T47D (cell line): ENCODE measurements at regions not wholly inside any gene's neighbourhood (a gene's known extent, or its start where the extent isn't known, plus 50 kb on each side); places are given as distances from the start of the nearest gene placed in this dataset.
"Not testable (repeated sequence)": the region's sequence is repeated elsewhere in the genome, so short reads cannot be mapped to it uniquely, and the experiment has no call there.

Experiments
- DNase-seq, 2 experiments: peaks; one replicate each; pipeline versions ENCODE4 v3.0.0 to v3.0.0-alpha.2; 2011 to 2012; ENCODE audit warnings: low read depth in 1 of 2, low spot score in 1 of 2
- JUND ChIP-seq: IDR thresholded peaks from 2 replicates; pipeline ENCODE4 v1.6.1; 2012; ENCODE audit warnings: low read depth
- in situ Hi-C: cut with HindIII; loops from 2 replicates; pipeline ENCODE4 v1.10.0; 2016; ENCODE audit warnings: low sequenced_read_pairs, low pct_unique_long_range_greater_than_20kb

DNA sequence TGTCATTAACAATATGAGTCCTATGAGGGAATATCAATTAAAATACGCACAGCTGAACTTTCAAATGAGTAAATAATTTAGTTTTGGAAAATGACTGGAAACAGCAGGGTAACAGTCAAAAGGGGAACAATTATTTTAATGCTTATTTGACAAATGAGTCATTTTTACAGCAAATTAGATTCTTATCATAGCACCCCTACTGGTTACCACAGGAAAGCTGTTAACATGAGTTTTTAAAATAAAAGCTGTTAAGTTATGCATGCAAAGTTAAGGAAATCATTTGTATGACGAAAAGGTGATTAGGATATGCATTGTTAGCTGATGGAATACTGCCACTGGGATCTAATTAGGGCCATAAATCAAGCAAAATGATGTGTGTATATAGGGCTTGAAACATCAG is 435.1 kb upstream of the MEIS1 start:
- in situ Hi-C loops: no loop called here
- no peak for TF ChIP-seq JUND
- DNase-seq: no peak

DNA sequence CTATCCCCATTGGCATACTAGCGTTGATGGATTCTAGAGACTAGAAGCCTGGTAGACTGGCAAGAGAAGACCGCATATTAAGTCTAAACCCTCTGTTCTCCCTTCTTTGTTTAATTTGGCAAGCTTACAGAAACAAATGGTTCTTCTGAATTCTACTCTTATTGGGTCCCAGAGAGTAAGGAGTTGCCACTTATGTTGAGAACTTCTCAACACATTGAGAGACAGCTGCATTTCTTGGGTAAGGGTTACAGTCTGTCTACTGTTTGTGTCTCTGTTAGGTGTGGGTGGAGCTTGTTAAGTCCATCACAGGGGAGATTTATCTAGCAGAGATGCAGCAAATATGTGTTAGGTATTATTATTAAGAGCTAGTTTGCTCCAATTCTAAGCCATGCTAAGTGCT is 435.8 kb upstream of the MEIS1 start:
- DNase-seq: no peak
- TF ChIP-seq JUND: no peak
- in situ Hi-C loops: no loop called here

DNA sequence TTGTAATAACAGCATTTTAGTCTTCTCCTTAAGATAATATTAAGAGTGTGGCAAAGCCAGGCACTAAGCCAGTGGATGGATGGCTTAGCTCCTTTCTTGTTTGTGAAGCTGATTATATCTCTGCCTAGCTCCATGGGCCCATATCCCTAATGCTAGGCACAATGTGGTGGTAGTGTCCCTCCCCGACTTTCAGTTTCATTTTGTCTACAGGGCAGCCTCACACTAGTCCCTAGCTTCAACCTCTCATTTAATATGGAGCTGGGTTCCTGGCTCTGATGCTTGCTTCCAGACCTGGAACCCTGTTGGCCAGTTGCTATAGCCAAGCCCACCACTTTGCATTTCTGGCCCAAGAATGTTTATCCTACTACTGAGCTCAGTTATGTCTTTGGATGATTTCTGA is 437.0 kb upstream of the MEIS1 start:
- no peak for TF ChIP-seq JUND
- DNase-seq: peak in 1 of 2 experiments; percentile 5
- in situ Hi-C loops: no loop called here

DNA sequence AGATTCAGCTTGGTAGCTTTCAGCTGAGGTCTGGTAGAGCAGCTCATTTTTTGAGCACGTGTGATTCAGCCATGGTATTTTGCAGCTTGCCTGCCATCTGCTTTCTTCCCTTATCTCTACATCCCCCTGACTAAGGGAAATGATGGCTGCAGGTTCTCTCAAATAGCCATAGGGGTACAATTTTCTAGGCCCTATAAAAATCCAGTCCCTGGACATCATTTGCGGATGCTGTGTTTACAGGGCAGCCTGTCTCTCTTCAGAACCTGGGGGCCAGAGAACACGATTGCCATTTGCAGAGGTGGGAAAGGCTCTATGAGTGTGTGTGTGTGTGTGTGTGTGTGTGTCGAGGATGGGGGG is 442.7 kb upstream of the MEIS1 start:
- no peak for TF ChIP-seq JUND
- in situ Hi-C loops: no loop called here
- DNase-seq: no peak

DNA sequence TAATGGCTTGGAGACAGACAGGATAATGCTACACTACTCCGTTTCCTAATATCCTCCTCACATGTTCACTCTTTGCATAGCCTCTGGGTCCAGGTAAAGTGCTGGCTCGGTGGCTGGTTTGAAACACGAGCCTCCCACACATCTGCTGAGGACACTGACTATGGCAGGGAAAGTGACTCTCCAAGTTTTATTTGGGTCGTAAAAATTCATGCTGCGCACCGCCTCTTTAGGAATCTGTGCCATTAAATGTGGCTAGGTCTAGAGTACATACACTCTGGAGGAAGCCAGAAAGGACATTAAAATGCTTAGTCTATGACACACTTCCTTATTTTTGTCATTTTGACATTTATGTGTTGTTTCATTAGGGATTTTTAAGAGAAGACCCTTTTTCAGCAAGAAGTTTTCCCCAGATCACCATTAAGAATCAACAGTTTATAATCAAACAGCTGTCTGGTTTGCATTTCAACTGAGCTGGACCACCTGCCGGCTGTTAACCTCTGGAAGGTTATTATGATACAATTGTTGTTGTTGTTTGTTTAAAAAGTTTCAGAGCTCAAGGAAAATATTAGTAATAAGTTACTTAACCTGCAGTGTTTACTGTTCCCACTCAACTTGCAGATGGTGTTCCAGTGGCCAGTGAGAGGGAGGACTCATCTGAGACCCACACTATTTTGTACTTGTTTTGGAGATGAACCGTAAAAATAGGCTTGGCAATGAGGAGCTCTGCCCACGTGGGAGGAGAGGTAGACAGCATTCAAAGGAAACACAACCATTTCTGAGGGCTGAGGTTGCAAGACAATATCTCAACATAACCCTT is 443.3 kb upstream of the MEIS1 start:
- in situ Hi-C loops: no loop called here
- TF ChIP-seq JUND: no peak
- peak in 1 of 2 experiments; percentile 15 for DNase-seq

DNA sequence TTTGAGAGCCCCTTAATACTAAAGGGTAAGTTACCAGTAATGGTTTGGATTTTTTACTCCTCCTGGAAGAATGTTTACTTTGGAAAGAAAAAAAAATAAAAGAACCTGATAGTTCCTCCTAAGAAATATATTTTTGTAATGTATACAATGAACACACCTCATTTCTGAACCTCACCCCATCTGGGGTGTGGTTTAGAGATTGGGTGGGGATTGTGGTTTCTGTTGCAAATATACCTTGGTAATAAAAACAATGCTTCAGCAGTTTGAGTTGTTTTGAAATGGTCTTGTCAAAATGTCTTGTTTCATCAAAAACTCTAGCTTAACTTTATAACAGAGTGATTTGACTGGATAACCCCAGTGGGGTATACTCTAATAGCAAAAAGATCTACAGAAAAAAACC is 448.9 kb upstream of the MEIS1 start:
- in situ Hi-C loops: no loop called here
- TF ChIP-seq JUND: no peak
- DNase-seq: no peak

DNA sequence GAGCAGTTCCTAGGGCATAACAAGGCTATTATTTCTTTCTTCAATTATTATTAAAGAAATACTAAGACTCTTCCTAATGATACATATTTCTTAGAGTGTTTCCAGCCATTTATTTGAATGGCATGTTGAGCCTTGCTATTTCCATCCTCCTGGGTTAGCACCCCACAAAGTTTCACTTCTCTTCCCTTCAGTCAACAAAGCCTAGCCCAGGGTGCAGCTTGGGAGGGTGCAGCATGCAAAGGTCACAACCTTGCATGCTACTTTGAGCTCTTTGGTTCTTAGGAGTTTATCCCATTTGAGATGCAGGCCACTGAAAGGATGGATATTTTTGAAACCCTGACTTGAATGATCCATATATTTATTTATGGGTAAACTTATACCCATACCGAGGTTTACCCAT is 454.4 kb upstream of the MEIS1 start:
- no peak for DNase-seq
- TF ChIP-seq JUND: no peak
- in situ Hi-C loops: no loop called here

DNA sequence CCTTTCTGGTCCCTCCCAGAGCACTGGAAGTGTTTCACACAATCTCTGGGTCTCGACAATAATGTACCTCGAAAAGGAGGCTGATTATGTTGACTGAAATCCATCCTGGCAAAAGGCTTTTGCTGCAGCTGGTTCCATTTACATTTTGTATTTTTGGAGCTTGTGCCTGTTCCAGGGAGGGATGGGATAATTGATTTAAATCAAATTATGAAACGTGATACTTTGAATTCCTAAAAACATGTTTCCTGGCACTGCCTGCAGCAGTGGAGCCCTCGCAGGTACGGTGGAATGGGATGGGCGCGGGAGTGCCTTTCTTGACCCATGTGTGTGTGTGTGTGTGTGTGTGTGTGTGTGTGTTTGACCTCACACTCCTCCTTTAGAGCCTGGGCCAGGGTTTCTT is 455.5 kb upstream of the MEIS1 start:
- no peak for TF ChIP-seq JUND
- in situ Hi-C loops: no loop called here
- no peak for DNase-seq

DNA sequence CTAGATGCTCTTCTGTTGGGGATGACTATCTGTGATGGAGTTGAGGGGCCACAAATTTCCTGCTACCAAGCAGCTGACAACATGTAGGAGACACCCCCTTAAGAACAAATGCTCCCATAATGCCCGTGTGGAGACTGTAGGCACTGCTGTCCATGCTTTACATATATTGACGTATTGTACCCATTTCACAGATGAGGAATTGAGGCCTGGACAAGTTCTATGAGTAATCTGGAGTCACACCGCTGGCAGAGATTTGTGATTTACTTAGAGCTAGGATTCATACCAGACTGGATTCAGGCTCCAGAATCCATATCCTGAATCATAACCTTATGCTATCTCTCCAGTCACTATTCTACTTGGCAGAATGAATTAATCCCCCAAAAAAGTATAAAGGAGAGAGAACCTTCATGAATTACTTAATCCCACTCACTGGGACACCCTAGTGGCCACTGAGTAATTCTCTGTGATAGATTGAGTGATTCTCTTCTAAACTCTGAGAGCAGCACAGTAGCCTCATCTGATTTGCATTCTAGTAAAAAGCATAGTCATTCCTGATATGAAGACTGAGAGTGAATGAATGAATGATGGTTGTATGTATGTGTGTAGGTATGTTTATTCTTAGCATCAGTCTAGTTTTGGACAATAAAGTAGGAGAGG is 460.7 kb upstream of the MEIS1 start:
- no peak for TF ChIP-seq JUND
- in situ Hi-C loops: no loop called here
- DNase-seq: peak in 1 of 2 experiments; percentile 5

DNA sequence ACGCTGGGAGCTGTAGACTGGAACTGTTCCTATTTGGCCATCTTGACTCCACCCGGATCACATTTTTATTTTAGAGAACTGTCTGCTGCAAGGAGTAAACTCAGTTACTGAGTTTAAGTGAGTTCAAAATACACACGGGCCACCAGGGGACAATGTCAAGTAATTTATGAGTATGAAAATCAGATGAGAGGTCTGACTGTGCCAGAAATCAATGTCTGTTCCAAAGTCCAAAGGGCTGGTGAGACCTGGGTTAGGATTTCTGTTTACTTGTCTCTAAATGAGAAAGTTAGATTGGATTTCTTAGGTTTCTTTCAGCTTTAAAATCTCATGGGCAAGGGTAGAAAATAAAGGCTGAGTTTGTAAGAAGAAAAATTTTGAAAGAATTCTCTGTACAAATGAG is 465.8 kb upstream of the MEIS1 start:
- in situ Hi-C loops: no loop called here
- DNase-seq: no peak

DNA sequence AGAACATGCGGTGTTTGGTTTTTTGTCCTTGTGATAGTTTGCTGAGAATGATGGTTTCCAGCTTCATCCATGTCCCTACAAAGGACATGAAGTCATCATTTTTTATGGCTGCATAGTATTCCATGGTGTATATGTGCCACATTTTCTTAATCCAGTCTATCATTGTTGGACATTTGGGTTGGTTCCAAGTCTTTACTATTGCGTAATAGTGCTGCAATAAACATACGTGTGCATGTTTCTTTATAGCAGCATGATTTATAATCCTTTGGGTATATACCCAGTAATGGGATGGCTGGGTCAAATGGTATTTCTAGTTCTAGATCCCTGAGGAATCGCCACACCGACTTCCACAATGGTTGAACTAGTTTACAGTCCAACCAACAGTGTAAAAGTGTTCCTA is 471.6 kb upstream of the MEIS1 start:
- DNase-seq, in situ Hi-C loops: not testable (repeated sequence)

More for the DNA sequence above, 465.8 kb upstream of the MEIS1 start:
- no peak for TF ChIP-seq JUND

DNA sequence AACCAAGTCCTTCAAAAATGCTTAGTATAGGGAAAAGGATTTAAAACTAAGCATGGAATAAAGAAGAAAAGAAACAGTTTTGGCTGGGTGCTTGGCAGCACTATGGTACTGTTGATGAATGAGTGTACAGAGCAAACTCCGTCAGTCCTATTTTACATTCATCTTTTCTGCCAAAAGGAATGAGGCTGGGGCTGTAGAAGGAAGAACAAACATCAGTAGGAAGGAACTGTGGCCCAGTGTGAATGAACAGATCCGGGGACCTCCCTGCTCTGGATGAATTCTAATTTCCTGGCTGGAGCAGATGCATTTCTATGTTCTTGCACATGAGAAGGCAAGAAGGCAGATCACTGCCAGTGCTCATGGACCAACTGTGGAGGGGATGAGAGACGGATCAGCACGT is 474.0 kb upstream of the MEIS1 start:
- no peak for DNase-seq
- in situ Hi-C loops: no loop called here
- TF ChIP-seq JUND: no peak

DNA sequence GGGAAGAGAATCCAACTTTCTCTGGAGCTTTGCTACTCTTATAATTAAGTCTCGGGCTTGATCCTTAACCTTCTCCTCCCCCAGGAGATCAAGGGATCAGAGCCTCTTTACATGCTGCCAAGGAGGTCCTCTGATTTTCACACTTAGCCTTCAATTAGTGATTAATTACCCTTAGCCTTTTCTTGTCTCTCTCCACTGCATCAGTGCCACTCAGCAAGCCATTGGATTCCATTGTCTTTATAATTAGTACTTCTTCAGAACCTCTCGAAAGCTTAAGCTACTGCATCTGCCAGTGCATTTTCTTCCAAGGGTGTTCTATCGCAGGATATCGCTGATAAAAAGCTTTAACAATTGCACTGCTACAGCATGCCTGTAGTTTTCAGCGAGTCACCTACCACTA is 477.0 kb upstream of the MEIS1 start:
- in situ Hi-C loops: no loop called here
- no peak for TF ChIP-seq JUND
- no peak for DNase-seq

DNA sequence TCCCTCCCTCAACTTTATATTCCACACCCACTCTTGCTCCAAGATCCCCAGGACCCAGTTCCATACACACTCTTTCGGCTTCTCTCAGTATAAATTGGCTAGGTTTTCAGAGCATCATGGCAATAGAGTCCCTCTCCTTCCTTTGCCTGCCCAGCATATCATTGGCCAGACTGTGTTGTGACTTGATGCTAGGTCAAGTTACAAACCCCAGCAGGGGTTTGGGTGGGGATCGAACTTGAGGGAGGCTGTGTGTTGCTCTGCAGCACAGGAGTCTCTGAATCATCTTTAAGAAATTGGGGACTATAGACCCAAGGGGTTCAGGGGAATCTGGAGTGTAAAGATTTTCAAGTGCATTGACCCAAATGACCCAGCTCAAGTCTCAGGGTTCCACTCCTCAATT is 477.5 kb upstream of the MEIS1 start:
- no peak for TF ChIP-seq JUND
- in situ Hi-C loops: no loop called here
- no peak for DNase-seq
